GM12872 (cell line): ENCODE measurements at regions not wholly inside any gene's neighbourhood (a gene's known extent, or its start where the extent isn't known, plus 50 kb on each side); places are given as distances from the start of the nearest gene placed in this dataset.

Source experiments
- CTCF ChIP-seq: IDR thresholded peaks from 3 replicates; pipeline ENCODE4 v1.5.1; 2011; ENCODE audit warnings: low read depth, mild to moderate bottlenecking, low read length, moderate library complexity; ENCODE audit not compliant: insufficient read depth

GRCh38 chr17:13073018-13073417 is 55.2 kb upstream of the ELAC2 start:
- TF ChIP-seq CTCF, result no peak

- no peak for TF ChIP-seq CTCF
Measured at GRCh38 chr17:13070732-13071131, 52.9 kb upstream of the ELAC2 start.

- TF ChIP-seq CTCF, result no peak
Measured at GRCh38 chr17:13067629-13068303, 49.9 kb upstream of the ELAC2 start.
